PC-9 (cell line): ENCODE measurements at regions not wholly inside any gene's neighbourhood (a gene's known extent, or its start where the extent isn't known, plus 50 kb on each side); places are given as distances from the start of the nearest gene placed in this dataset.

Experiments
- BruUV-seq: library from RNA; stranded (reverse); fragments of 400-500 nt; replicated peaks from 2 replicates; lab custom pipeline; 2021; lab: Mats Ljungman, UMichigan
- CTCF ChIA-PET: fragments of 300-600 bp; sonication (Branson Sonifier 250); formaldehyde crosslinking; loops from one replicate; lab custom pipeline; 2022; ENCODE audit warnings: antibody characterized with exemption; lab: Charles Lee
- POLR2A ChIA-PET: fragments of 300-600 bp; sonication (Branson Sonifier 250); formaldehyde crosslinking; loops from one replicate; lab custom pipeline; 2022; ENCODE audit warnings: antibody characterized with exemption; ENCODE audit not compliant: unreplicated experiment; lab: Charles Lee
- DNase-seq, 2 experiments: peaks; one replicate each; pipeline versions ENCODE4 v3.0.0 to v3.0.0-alpha.2; 2015 to 2022; ENCODE audit warnings: mixed read lengths in 1 of 2
- H2AFZ ChIP-seq: fragments of 200-600 bp; sonication (generic); 2 replicates; pipeline ENCODE4 v1.8.1; 2017; ENCODE audit warnings: antibody characterized with exemption
- H3F3A ChIP-seq: fragments of 200-600 bp; sonication (generic); 2 replicates; pipeline ENCODE4 v1.8.1; 2017; ENCODE audit warnings: antibody characterized with exemption, mild to moderate bottlenecking, low read depth; ENCODE audit not compliant: insufficient read depth
- H3K27ac ChIP-seq: fragments of 200-600 bp; sonication (generic); 2 replicates; pipeline ENCODE4 v1.6.1; 2016; ENCODE audit warnings: mixed run types
- H3K27me3 ChIP-seq: fragments of 200-600 bp; sonication (generic); 2 replicates; pipeline ENCODE4 v1.6.1; 2016; ENCODE audit warnings: low read depth, mixed run types; ENCODE audit not compliant: insufficient read depth
- H3K36me3 ChIP-seq: fragments of 200-600 bp; sonication (generic); 2 replicates; pipeline ENCODE4 v1.6.1; 2016; ENCODE audit warnings: low read depth, mixed run types
- H3K4me1 ChIP-seq: fragments of 200-600 bp; sonication (generic); replicated peaks from 2 replicates; pipeline ENCODE4 v1.6.1; 2016; ENCODE audit warnings: mixed run types; ENCODE audit not compliant: insufficient read depth
- H3K4me2 ChIP-seq: fragments of 200-600 bp; sonication (generic); 2 replicates; pipeline ENCODE4 v1.6.1; 2017; ENCODE audit warnings: mixed run types
- H3K4me3 ChIP-seq: fragments of 200-600 bp; sonication (generic); 2 replicates; pipeline ENCODE4 v1.6.1; 2016; ENCODE audit warnings: mixed run types
- H3K79me2 ChIP-seq: fragments of 200-600 bp; sonication (generic); 2 replicates; pipeline ENCODE4 v1.6.1; 2017; ENCODE audit warnings: low read depth, mixed run types
- H3K9me2 ChIP-seq: fragments of 200-600 bp; sonication (generic); 2 replicates; pipeline ENCODE4 v1.8.1; 2017; ENCODE audit warnings: mild to moderate bottlenecking; ENCODE audit not compliant: insufficient read depth
- H3K9me3 ChIP-seq: fragments of 200-600 bp; sonication (generic); 2 replicates; pipeline ENCODE4 v1.8.1; 2016; ENCODE audit warnings: low read depth; ENCODE audit not compliant: insufficient read depth
- H4K20me1 ChIP-seq: fragments of 200-600 bp; sonication (generic); 2 replicates; pipeline ENCODE4 v1.8.1; 2017; ENCODE audit not compliant: insufficient read depth
- EZH2 ChIP-seq: fragments of 200-600 bp; sonication (generic); IDR thresholded peaks from 2 replicates; pipeline ENCODE4 v1.8.0; 2017; ENCODE audit warnings: antibody characterized with exemption, low read depth
- intact Hi-C: fragments of 100-400 bp; cut with micrococcal nuclease; formaldehyde crosslinking; loops from one replicate; pipeline ENCODE4 v1.10.0; 2022; ENCODE audit not compliant: unreplicated experiment
- TF ChIP-seq, protein P1 (sequence below): fragments of 200-600 bp; sonication (generic); conservative IDR thresholded peaks from 2 replicates; pipeline ENCODE4 v1.6.1; 2017; ENCODE audit warnings: mixed run types, antibody characterized with exemption, mild to moderate bottlenecking, moderate library complexity

- H3K27me3 ChIP-seq: peaks cover 55% of the 10 kb centered on the region
- H3K9me2 ChIP-seq: no peaks in the 10 kb centered on the region
- no TSS peak for BruUV-seq
- POLR2A ChIA-PET: no interaction called here
- no peak overlapping the region; the same call in 1 of the 2 replicates for H2AFZ ChIP-seq
- H3F3A ChIP-seq: no peaks in the 10 kb centered on the region
- CTCF ChIA-PET: no interaction called here
- H3K4me3 ChIP-seq: no peak overlapping the region
- intact Hi-C loops: no loop called here
- no peaks in the 10 kb centered on the region for H3K79me2 ChIP-seq
- H3K27ac ChIP-seq: no peak overlapping the region
- H3K4me2 ChIP-seq: no peak overlapping the region
- H4K20me1 ChIP-seq: no peaks in the 10 kb centered on the region
- H3K9me3 ChIP-seq: no peaks in the 10 kb centered on the region
- peak in 1 of 2 experiments; percentile 60 for DNase-seq
- H3K36me3 ChIP-seq: no peaks in the 10 kb centered on the region
- TF ChIP-seq, protein P1, sequence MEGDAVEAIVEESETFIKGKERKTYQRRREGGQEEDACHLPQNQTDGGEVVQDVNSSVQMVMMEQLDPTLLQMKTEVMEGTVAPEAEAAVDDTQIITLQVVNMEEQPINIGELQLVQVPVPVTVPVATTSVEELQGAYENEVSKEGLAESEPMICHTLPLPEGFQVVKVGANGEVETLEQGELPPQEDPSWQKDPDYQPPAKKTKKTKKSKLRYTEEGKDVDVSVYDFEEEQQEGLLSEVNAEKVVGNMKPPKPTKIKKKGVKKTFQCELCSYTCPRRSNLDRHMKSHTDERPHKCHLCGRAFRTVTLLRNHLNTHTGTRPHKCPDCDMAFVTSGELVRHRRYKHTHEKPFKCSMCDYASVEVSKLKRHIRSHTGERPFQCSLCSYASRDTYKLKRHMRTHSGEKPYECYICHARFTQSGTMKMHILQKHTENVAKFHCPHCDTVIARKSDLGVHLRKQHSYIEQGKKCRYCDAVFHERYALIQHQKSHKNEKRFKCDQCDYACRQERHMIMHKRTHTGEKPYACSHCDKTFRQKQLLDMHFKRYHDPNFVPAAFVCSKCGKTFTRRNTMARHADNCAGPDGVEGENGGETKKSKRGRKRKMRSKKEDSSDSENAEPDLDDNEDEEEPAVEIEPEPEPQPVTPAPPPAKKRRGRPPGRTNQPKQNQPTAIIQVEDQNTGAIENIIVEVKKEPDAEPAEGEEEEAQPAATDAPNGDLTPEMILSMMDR: no peak
- TF ChIP-seq EZH2: no peak
- no peaks in the 10 kb centered on the region for H3K4me1 ChIP-seq
Observed at GRCh38 chr1:240687820-240688219, 75.9 kb upstream of the GREM2 start.

- no peaks in the 10 kb centered on the region for H3K36me3 ChIP-seq
- intact Hi-C loops: no loop called here
- ChIA-PET CTCF (no interaction called here), POLR2A (no interaction called here)
- H3K4me3 ChIP-seq: no peak overlapping the region
- no peak overlapping the region for H3K27ac ChIP-seq
- no peaks in the 10 kb centered on the region for H3K4me1 ChIP-seq
- TF ChIP-seq, protein P1: no peak
- TF ChIP-seq EZH2: no peak
- no peaks in the 10 kb centered on the region for H3K9me2 ChIP-seq
- H3K4me2 ChIP-seq: no peak overlapping the region
- no peaks in the 10 kb centered on the region for H3F3A ChIP-seq
- BruUV-seq: no TSS peak
- no peak overlapping the region for H2AFZ ChIP-seq
- no peaks in the 10 kb centered on the region for H4K20me1 ChIP-seq
- DNase-seq: no peak
- H3K27me3 ChIP-seq: peaks cover 27% of the 10 kb centered on the region
- no peaks in the 10 kb centered on the region for H3K79me2 ChIP-seq
- no peaks in the 10 kb centered on the region for H3K9me3 ChIP-seq
Observed at GRCh38 chr1:240683576-240683975, 71.6 kb upstream of the GREM2 start.

- Histone ChIP-seq H3K9me3 (no peaks in the 10 kb centered on the region), H3K27ac (no peak overlapping the region), H3K36me3 (no peaks in the 10 kb centered on the region), H3K79me2 (no peaks in the 10 kb centered on the region), H3K4me2 (no peak overlapping the region), H2AFZ (no peak overlapping the region), H3F3A (no peaks in the 10 kb centered on the region), H4K20me1 (no peaks in the 10 kb centered on the region), H3K4me3 (no peak overlapping the region), H3K27me3 (peaks cover 30% of the 10 kb centered on the region), H3K4me1 (no peaks in the 10 kb centered on the region), H3K9me2 (no peaks in the 10 kb centered on the region)
- no TSS peak for BruUV-seq
- intact Hi-C loops: no loop called here
- DNase-seq: no peak
- TF ChIP-seq EZH2: no peak
- TF ChIP-seq, protein P1: no peak
- ChIA-PET CTCF (no interaction called here), POLR2A (no interaction called here)
Observed at GRCh38 chr1:240682859-240683242, 70.9 kb upstream of the GREM2 start.
